ENCODE measurements at regions not wholly inside any gene's neighbourhood (a gene's known extent, or its start where the extent isn't known, plus 50 kb on each side); places are given as distances from the start of the nearest gene placed in this dataset.

GRCh38 chr12:123100882-123101281 is 50.0 kb downstream of the PITPNM2 start:
- Histone ChIP-seq H3K27me3 (ENCODE audit: insufficient read depth, poor library complexity, severe bottlenecking) (no peaks in the 10 kb centered on the region), H3K27ac (replicated peaks) (no peak overlapping the region), H3K4me3 (replicated peaks; ENCODE audit: insufficient read depth, low read length) (no peak overlapping the region)
- TF ChIP-seq CTCF (IDR thresholded peaks at IDR 0.05; ENCODE audit: insufficient read depth, low read length) (no peak), SPI1 (IDR thresholded peaks at IDR 0.05; ENCODE audit: borderline replicate concordance, low read depth) (no peak), REST (IDR thresholded peaks at IDR 0.05; ENCODE audit: insufficient replicate concordance, low read depth) (no peak), GABPA (IDR thresholded peaks at IDR 0.05; ENCODE audit: low read depth) (no peak), POLR2AphosphoS5 (IDR thresholded peaks at IDR 0.05; ENCODE audit: low read depth) (no peak)
- no peak for DNase-seq (ENCODE audit: low read depth in 1 of 2, low spot score in 1 of 2)

GRCh38 chr12:123100450-123100849 is 50.4 kb downstream of the PITPNM2 start:
- no peak overlapping the region for H3K27ac ChIP-seq (replicated peaks)
- H3K27me3 ChIP-seq (ENCODE audit: insufficient read depth, poor library complexity, severe bottlenecking): no peaks in the 10 kb centered on the region
- no peak overlapping the region for H3K4me3 ChIP-seq (replicated peaks; ENCODE audit: insufficient read depth, low read length)
- TF ChIP-seq REST (IDR thresholded peaks at IDR 0.05; ENCODE audit: insufficient replicate concordance, low read depth) (no peak), POLR2AphosphoS5 (IDR thresholded peaks at IDR 0.05; ENCODE audit: low read depth) (no peak), SPI1 (IDR thresholded peaks at IDR 0.05; ENCODE audit: borderline replicate concordance, low read depth) (no peak), CTCF (IDR thresholded peaks at IDR 0.05; ENCODE audit: insufficient read depth, low read length) (no peak), GABPA (IDR thresholded peaks at IDR 0.05; ENCODE audit: low read depth) (no peak)
- no peak for DNase-seq (ENCODE audit: low read depth in 1 of 2, low spot score in 1 of 2)

GRCh38 chr12:123099560-123100192 is 51.2 kb downstream of the PITPNM2 start:
- Histone ChIP-seq H3K27ac (replicated peaks) (no peak overlapping the region), H3K4me3 (replicated peaks; ENCODE audit: insufficient read depth, low read length) (no peak overlapping the region), H3K27me3 (ENCODE audit: insufficient read depth, poor library complexity, severe bottlenecking) (no peaks in the 10 kb centered on the region)
- no peak for DNase-seq (ENCODE audit: low read depth in 1 of 2, low spot score in 1 of 2)
- TF ChIP-seq REST (IDR thresholded peaks at IDR 0.05; ENCODE audit: insufficient replicate concordance, low read depth) (no peak), SPI1 (IDR thresholded peaks at IDR 0.05; ENCODE audit: borderline replicate concordance, low read depth) (no peak), POLR2AphosphoS5 (IDR thresholded peaks at IDR 0.05; ENCODE audit: low read depth) (no peak), CTCF (IDR thresholded peaks at IDR 0.05; ENCODE audit: insufficient read depth, low read length) (no peak), GABPA (IDR thresholded peaks at IDR 0.05; ENCODE audit: low read depth) (no peak)

All from HL-60 (cell line).